ENCODE measurements at regions not wholly inside any gene's neighbourhood (a gene's known extent, or its start where the extent isn't known, plus 50 kb on each side); places are given as distances from the start of the nearest gene placed in this dataset.
"Not testable (repeated sequence)": the region's sequence is repeated elsewhere in the genome, so short reads cannot be mapped to it uniquely, and the experiment has no call there.

DNA sequence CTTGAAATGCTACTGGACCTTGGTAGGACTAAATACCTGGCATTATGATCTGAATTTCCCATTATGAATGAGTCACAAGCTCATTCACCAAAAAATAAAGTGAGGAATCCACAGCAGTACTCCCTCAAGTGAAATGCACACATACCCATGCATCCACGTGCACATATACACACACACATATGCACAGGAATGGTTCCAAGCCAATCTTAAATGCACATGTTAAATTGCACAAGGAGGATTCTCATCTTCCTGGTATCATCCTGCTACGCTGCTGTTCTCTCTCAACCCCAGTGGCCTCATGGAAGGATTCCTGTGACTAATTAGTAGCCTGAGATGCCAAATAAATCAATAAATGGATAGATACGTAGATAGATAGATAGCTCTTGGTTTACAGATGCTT is 132.1 kb upstream of the KLF12 start:
- Histone ChIP-seq H3K4me3 (no peak overlapping the region), H3K27ac (no peak overlapping the region), H3K36me3 (no peaks in the 10 kb centered on the region), H3K9me3 (peaks cover 0 to 10% of the 10 kb centered on the region in 2 donors), H3K27me3 (no peaks in the 10 kb centered on the region), H3K4me1 (no peaks in the 10 kb centered on the region)
- in situ Hi-C loops (cut with MboI; ENCODE audit: low pct_ligation_motif_present in 1 of 4, low pct_unique_long_range_greater_than_20kb in 1 of 4, low sequenced_read_pairs in 3 of 4), result no loop called here
- WGBS, 2 donors (ENCODE audit: low coverage in 1 of 2), result 65 to 88% methylated on average over 2 to 3 of the region's 3 CpGs
- no peak for DNase-seq
- intact Hi-C loops (cut with DNase I; ENCODE audit: low total_unique reads), result no loop called here
- TF ChIP-seq CTCF (IDR thresholded peaks at IDR 0.05) (no peak), POLR2A (IDR thresholded peaks at IDR 0.05) (no peak), EP300 (IDR thresholded peaks at IDR 0.05; ENCODE audit: low read depth) (no peak), POLR2AphosphoS5 (IDR thresholded peaks at IDR 0.05) (no peak)

- Histone ChIP-seq H3K4me1 (no peaks in the 10 kb centered on the region), H3K36me3 (no peaks in the 10 kb centered on the region), H3K27me3 (no peaks in the 10 kb centered on the region), H3K27ac (no peak overlapping the region), H3K4me3 (no peak overlapping the region), H3K9me3 (peaks cover 0 to 10% of the 10 kb centered on the region in 2 donors)
- DNase-seq, result no peak
- intact Hi-C loops (cut with DNase I; ENCODE audit: low total_unique reads), result no loop called here
- no peak for TF ChIP-seq POLR2AphosphoS5 (IDR thresholded peaks at IDR 0.05)
- in situ Hi-C loops (cut with MboI; ENCODE audit: low pct_ligation_motif_present in 1 of 4, low pct_unique_long_range_greater_than_20kb in 1 of 4, low sequenced_read_pairs in 3 of 4), result no loop called here
These were observed 130.1 kb upstream of the KLF12 start for GRCh38 chr13:74264333-74264732.

DNA sequence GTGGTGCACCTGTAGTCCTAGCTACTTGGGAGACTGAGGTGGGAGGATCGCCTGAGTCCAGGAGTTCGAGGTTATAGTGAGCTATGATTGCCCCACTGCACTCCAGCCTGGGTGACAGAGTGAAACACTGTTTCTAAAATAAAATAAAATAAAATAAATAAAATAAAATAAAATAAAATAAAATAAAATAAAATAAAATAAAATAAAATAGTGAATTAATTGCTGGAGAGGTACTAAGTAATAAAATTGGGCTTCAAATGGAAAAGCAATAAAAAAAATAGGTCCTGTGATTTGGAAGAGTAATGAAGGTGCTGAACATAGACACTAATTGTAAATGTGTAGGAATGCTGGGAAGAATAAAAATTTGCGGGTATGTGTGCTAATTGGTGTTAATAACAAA is 126.2 kb upstream of the KLF12 start:
- 92 to 95% methylated on average over 3 of the region's 3 CpGs for WGBS, 2 donors (ENCODE audit: low coverage in 1 of 2)
- intact Hi-C loops (cut with DNase I; ENCODE audit: low total_unique reads); H3K4me1 ChIP-seq; in situ Hi-C loops (cut with MboI; ENCODE audit: low pct_ligation_motif_present in 1 of 4, low pct_unique_long_range_greater_than_20kb in 1 of 4, low sequenced_read_pairs in 3 of 4); H3K27ac ChIP-seq; H3K27me3 ChIP-seq; H3K36me3 ChIP-seq; DNase-seq; H3K4me3 ChIP-seq: not testable (repeated sequence)
- H3K9me3 ChIP-seq, result peaks cover 0 to 10% of the 10 kb centered on the region in 2 donors

- in situ Hi-C loops (cut with MboI; ENCODE audit: low pct_ligation_motif_present in 1 of 4, low pct_unique_long_range_greater_than_20kb in 1 of 4, low sequenced_read_pairs in 3 of 4), result no loop called here
- no peak overlapping the region for H3K4me3 ChIP-seq
- WGBS, 2 donors (ENCODE audit: low coverage in 1 of 2), result 71 to 77% methylated on average over 3 of the region's 3 CpGs
- H3K36me3 ChIP-seq, result no peaks in the 10 kb centered on the region
- no peaks in the 10 kb centered on the region for H3K27me3 ChIP-seq
- H3K27ac ChIP-seq, result no peak overlapping the region
- no peak for DNase-seq
- peaks cover 0 to 10% of the 10 kb centered on the region in 2 donors for H3K9me3 ChIP-seq
- intact Hi-C loops (cut with DNase I; ENCODE audit: low total_unique reads), result no loop called here
- no peak for TF ChIP-seq EP300 (IDR thresholded peaks at IDR 0.05; ENCODE audit: low read depth)
- TF ChIP-seq CTCF (IDR thresholded peaks at IDR 0.05), result no peak
- TF ChIP-seq POLR2AphosphoS5 (IDR thresholded peaks at IDR 0.05), result no peak
- TF ChIP-seq POLR2A (IDR thresholded peaks at IDR 0.05), result no peak
- no peaks in the 10 kb centered on the region for H3K4me1 ChIP-seq
These were observed 125.4 kb upstream of the KLF12 start for GRCh38 chr13:74259641-74260040.

DNA sequence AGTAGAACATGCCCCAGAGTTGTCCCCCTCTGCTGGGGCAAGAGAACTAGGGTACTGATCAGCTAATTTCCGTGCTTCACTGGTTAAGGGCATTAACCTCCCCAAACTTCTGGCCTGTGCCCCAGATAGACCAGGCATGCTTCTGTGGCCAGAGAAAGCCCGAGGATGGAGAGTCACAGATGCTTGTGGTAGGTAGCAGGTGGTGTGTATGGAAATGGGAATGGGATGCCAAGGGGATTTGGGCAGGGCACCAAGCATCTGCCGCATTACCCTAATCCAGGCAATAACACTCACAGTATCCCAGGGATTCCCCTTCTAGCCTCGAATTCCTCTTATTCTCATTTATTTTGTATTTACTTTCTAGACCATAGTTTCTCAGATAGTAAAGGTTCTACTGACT is 124.8 kb upstream of the KLF12 start:
- DNase-seq, result no peak
- intact Hi-C loops (cut with DNase I; ENCODE audit: low total_unique reads), result no loop called here
- Histone ChIP-seq H3K27ac (no peak overlapping the region), H3K27me3 (no peaks in the 10 kb centered on the region), H3K36me3 (no peaks in the 10 kb centered on the region), H3K4me3 (no peak overlapping the region), H3K4me1 (no peaks in the 10 kb centered on the region), H3K9me3 (peaks cover 0 to 6% of the 10 kb centered on the region in 2 donors)
- 82 to 90% methylated on average over 2 to 4 of the region's 4 CpGs for WGBS, 2 donors (ENCODE audit: low coverage in 1 of 2)
- TF ChIP-seq EP300 (IDR thresholded peaks at IDR 0.05; ENCODE audit: low read depth) (no peak), CTCF (IDR thresholded peaks at IDR 0.05) (no peak), POLR2AphosphoS5 (IDR thresholded peaks at IDR 0.05) (no peak), POLR2A (IDR thresholded peaks at IDR 0.05) (no peak)
- in situ Hi-C loops (cut with MboI; ENCODE audit: low pct_ligation_motif_present in 1 of 4, low pct_unique_long_range_greater_than_20kb in 1 of 4, low sequenced_read_pairs in 3 of 4), result no loop called here
